ENCODE measurements at regions not wholly inside any gene's neighbourhood (a gene's known extent, or its start where the extent isn't known, plus 50 kb on each side); places are given as distances from the start of the nearest gene placed in this dataset.

DNA sequence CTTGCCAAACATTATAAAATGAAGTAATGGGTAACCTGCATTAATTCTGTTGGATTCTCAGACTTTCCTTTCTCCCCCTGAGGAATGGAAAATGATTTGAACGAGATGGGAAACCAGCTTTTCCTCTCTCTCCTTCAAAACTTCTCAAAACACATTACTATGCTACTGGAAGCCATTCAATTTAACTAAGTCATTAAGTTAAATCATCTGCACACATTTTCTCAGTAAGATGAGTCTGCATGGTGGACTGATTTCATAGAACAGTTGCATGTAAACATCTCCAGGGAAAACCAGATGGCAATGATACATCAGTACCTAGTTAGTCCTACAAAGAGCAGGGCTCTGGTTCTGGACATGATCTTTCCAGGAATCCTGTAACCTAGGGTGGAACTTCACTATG is 59.9 kb downstream of the BMP4 start:
- Mint-ChIP-seq H3K9me3 (no peaks in the 10 kb centered on the region), H3K4me3 (no peak overlapping the region), H3K27me3 (peaks cover 2% of the 10 kb centered on the region), H3K36me3 (ENCODE audit: low read depth) (no peaks in the 10 kb centered on the region), H3K4me1 (peaks cover 13% of the 10 kb centered on the region), H3K27ac (no peak overlapping the region)
- no peak for DNase-seq
- CTCF ChIA-PET = no interaction called here
- POLR2A ChIA-PET = no interaction called here

DNA sequence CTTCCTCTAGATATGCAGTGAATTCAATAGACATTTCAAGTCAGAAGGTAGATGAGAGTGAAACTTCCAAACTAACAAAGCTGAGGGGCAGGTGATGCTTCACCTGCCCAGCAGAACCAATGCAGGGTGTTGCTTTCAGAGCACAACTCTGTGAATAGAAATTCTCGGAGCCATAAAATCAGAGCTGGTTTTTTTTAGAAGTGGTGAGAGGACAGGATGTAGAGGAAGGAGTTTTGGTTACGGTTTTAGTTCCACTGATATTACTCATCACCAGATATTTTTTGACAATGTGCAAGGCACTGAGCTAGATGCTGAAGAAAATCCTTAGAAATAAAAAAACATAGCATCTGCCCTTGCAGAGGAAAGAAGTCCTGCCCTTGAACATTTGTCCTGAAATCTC is 62.2 kb downstream of the BMP4 start:
- POLR2A ChIA-PET = no interaction called here

DNA sequence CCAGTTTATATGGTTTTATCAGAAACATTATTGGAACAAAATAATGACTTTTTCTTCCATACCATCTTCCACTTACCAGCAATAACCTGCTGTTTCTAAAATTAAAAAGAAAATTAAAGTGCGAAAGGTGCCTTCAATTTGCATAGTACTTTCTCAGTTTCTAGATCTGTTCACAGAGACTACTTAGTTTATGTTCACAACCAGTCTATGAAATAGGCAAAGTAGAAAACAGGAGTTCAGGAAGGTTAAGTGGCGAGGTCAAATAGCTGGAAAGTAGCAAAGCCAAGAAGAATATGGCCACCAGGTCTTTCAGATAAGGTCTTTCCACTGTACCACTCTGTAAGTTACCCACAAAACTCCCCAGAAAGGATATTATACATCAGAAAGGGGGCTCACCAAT is 63.3 kb downstream of the BMP4 start:
- Mint-ChIP-seq H3K27me3 (peaks cover 5% of the 10 kb centered on the region), H3K9me3 (no peaks in the 10 kb centered on the region), H3K27ac (no peak overlapping the region), H3K36me3 (ENCODE audit: low read depth) (no peaks in the 10 kb centered on the region), H3K4me3 (no peak overlapping the region), H3K4me1 (peaks cover 13% of the 10 kb centered on the region)
- no peak for DNase-seq
- CTCF ChIA-PET = no interaction called here
- POLR2A ChIA-PET = no interaction called here

More for the DNA sequence above, 62.2 kb downstream of the BMP4 start:
- H3K9me3 Mint-ChIP-seq = no peaks in the 10 kb centered on the region
- CTCF ChIA-PET = no interaction called here
- H3K4me1 Mint-ChIP-seq = peaks cover 13% of the 10 kb centered on the region
- DNase-seq = no peak
- H3K36me3 Mint-ChIP-seq (ENCODE audit: low read depth) = no peaks in the 10 kb centered on the region
- H3K4me3 Mint-ChIP-seq = no peak overlapping the region
- H3K27me3 Mint-ChIP-seq = peaks cover 7% of the 10 kb centered on the region
- no peak overlapping the region for H3K27ac Mint-ChIP-seq

DNA sequence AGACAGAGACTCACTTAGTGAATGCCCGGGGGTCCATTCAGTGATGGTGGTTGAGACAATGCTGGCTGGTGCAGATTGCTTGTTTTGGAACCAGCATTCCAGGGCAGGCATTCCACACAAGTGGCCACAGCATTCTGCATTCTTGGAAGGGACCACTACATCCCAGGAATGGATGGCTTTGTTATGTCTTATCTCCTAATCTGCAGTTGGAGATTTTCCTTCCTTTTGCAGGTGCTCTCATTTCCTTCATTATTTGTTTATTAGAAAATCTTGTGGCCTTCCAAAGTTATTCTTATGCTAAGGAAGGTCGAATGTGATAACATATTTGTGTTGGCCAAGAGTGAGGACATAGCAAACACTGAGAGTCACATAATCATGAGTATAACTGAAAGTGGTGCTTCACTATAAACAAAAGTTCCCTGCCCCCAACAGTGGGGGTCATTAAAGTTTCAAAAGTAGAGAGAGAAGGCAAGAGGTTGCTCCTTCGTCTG is 66.0 kb downstream of the BMP4 start:
- POLR2A ChIA-PET = no interaction called here
- no peaks in the 10 kb centered on the region for H3K9me3 Mint-ChIP-seq
- no peak overlapping the region for H3K27ac Mint-ChIP-seq
- CTCF ChIA-PET = no interaction called here
- peaks cover 9% of the 10 kb centered on the region for H3K4me1 Mint-ChIP-seq
- no peak for DNase-seq
- peaks cover 5% of the 10 kb centered on the region for H3K27me3 Mint-ChIP-seq
- H3K36me3 Mint-ChIP-seq (ENCODE audit: low read depth) = no peaks in the 10 kb centered on the region
- H3K4me3 Mint-ChIP-seq = no peak overlapping the region

DNA sequence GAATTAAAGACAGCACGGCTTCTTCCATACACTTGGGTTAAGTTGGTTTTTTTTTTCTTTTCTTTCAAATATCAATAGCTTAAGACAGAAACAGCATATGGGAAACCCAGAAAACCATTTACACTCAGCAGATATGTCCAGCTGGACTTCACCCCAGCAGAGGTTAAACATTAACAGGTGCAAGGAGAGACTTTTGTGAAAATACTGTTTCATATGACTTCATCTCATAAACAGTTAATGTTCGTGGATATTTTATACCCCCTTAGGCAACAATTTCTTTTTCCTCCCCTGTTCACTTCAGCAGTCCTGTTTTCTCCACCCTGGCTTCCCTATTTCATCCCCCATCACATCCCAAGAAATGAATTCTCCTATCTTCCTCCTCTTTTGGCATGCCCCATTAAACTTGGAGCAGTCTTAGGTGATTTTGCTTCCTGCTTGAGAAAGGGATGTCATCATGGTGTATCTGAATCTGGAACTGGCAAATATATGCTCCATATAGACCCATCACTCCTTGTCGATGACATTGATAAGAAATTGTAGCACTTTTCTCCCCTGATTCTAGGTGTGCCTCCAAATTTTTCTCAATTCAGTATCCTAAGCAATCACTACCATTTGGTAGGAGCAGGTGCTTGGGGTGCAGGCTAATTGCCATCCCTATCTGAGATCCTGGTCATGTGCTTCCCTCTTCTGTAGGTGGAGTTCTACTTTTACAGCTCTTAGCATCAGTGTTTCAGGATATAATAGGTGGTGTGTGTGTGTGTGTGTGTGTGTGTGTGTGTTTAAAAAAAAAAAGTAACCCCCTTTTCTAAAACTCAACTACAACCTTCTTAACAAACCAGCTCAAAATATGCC is 67.9 kb downstream of the BMP4 start:
- DNase-seq = no peak
- H3K27ac Mint-ChIP-seq = no peak overlapping the region
- peaks cover 5% of the 10 kb centered on the region for H3K27me3 Mint-ChIP-seq
- peaks cover under 1% of the 10 kb centered on the region for H3K4me1 Mint-ChIP-seq
- H3K36me3 Mint-ChIP-seq (ENCODE audit: low read depth) = no peaks in the 10 kb centered on the region
- H3K9me3 Mint-ChIP-seq = no peaks in the 10 kb centered on the region
- POLR2A ChIA-PET = no interaction called here
- H3K4me3 Mint-ChIP-seq = no peak overlapping the region
- CTCF ChIA-PET = no interaction called here

DNA sequence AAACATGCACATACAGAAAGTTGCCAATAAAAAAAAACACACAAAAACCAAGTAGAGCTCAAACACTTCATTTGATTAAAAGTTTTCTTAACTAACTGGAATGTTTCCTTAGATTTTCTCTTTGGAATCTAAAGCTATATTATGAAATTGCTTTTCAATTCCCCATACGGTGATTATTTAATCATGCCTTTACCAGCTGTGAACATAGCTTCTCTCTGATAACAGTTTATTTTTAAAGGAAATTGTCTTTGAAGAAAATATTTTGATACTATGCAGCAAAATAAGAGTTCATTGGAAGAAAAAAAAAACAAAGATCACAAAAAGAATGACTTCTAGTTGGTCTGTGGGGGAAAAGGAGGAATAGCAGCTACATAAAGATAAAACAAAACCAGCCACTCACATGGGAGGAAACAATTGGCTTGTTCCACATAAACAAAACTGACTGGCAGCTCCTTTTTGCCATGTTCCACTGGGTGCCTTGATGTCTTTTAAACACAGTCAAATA is 71.4 kb downstream of the BMP4 start:
- H3K9me3 Mint-ChIP-seq = no peaks in the 10 kb centered on the region
- no peak for DNase-seq
- H3K36me3 Mint-ChIP-seq (ENCODE audit: low read depth) = no peaks in the 10 kb centered on the region
- no peak overlapping the region for H3K4me3 Mint-ChIP-seq
- H3K27ac Mint-ChIP-seq = no peak overlapping the region
- no peaks in the 10 kb centered on the region for H3K27me3 Mint-ChIP-seq
- ChIA-PET POLR2A (no interaction called here), CTCF (no interaction called here)
- H3K4me1 Mint-ChIP-seq = no peaks in the 10 kb centered on the region

DNA sequence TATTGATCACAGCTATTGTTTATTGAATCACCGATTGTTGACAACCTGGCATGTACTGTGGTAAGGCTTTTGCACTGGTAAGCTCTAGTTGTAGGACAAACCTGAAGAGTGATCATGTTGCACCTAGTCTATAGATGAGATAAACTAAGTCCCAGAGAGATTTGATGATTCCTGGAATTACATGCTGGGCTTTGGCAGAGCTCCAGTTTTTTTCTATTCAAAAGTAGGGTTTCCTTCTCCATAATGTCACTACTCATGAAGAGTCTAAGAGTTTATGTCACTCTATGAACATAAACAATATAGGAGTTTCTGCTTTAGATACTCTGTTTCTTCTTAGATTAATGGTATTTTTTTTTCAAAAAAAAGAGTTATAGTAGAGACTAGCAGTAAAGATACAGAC is 72.0 kb downstream of the BMP4 start:
- ChIA-PET CTCF (no interaction called here), POLR2A (no interaction called here)
- no peaks in the 10 kb centered on the region for H3K27me3 Mint-ChIP-seq
- no peak overlapping the region for H3K27ac Mint-ChIP-seq
- no peaks in the 10 kb centered on the region for H3K9me3 Mint-ChIP-seq
- no peaks in the 10 kb centered on the region for H3K4me1 Mint-ChIP-seq
- H3K36me3 Mint-ChIP-seq (ENCODE audit: low read depth) = no peaks in the 10 kb centered on the region
- no peak overlapping the region for H3K4me3 Mint-ChIP-seq
- DNase-seq = no peak

DNA sequence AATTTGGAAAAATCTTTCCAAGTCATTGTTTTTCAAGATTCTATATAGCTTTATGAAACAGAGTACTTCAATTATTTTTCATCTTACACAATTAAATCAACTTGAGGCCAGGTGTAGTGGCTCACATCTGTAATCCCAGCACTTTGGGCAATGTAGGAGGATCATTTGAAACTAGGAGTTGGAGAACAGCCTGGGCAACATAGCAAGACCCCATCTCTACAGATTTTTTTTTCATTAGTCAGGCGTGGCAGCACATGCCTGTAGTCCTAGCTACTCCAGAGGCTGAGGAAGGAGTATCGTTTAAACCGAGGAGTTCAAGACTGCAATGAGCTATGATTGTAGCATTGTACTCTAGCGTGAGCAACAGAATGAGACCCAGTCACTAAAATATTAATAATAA is 72.9 kb downstream of the BMP4 start:
- POLR2A ChIA-PET = no interaction called here
- Mint-ChIP-seq H3K27me3 (no peaks in the 10 kb centered on the region), H3K36me3 (ENCODE audit: low read depth) (no peaks in the 10 kb centered on the region), H3K4me3 (no peak overlapping the region), H3K27ac (no peak overlapping the region), H3K4me1 (no peaks in the 10 kb centered on the region), H3K9me3 (peaks cover 3% of the 10 kb centered on the region)
- CTCF ChIA-PET = no interaction called here
- no peak for DNase-seq

DNA sequence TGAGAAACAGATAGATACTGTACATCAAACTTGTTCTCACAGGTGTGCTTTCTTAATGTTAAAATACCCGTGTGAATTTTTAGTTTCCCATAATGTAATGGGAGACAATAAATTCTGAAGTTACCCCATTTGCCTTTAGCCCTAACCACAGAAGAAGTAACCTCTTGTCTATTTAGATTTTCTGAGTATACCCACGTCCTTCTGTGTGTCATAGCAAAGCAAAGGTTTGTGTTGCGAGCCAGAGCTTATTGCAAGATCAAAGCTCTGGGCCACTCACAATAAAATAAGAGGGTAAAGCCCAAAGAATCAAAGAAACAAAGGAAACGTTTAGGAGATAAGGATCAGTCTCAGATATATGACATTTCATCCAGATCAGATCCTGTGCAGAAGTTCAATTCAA is 73.9 kb downstream of the BMP4 start:
- Mint-ChIP-seq H3K4me1 (no peaks in the 10 kb centered on the region), H3K4me3 (no peak overlapping the region), H3K27ac (no peak overlapping the region), H3K36me3 (ENCODE audit: low read depth) (no peaks in the 10 kb centered on the region), H3K27me3 (no peaks in the 10 kb centered on the region), H3K9me3 (peaks cover 3% of the 10 kb centered on the region)
- CTCF ChIA-PET = no interaction called here
- POLR2A ChIA-PET = no interaction called here
- DNase-seq = no peak

DNA sequence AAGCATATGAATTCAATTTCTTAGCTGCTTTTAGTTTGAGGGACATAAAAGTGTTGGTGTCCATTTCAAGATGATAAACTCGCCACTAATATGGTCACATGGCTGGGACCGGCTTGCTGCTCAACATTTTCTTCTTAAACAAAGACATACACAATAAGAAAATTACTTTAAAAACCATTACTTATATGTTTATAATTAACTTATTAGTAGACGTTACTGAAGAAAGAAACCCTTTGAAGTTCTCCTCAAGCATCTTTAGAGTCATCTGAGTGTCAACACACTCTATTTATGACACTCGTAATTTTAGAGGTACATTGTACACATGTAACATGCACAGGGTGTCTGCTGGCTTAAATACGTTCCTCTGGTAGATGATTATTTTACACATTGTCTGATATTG is 74.7 kb downstream of the BMP4 start:
- no peaks in the 10 kb centered on the region for H3K27me3 Mint-ChIP-seq
- no peak for DNase-seq
- ChIA-PET CTCF (no interaction called here), POLR2A (no interaction called here)
- H3K4me3 Mint-ChIP-seq = no peak overlapping the region
- H3K4me1 Mint-ChIP-seq = no peaks in the 10 kb centered on the region
- H3K9me3 Mint-ChIP-seq = peaks cover 3% of the 10 kb centered on the region
- no peak overlapping the region for H3K27ac Mint-ChIP-seq
- H3K36me3 Mint-ChIP-seq (ENCODE audit: low read depth) = no peaks in the 10 kb centered on the region

DNA sequence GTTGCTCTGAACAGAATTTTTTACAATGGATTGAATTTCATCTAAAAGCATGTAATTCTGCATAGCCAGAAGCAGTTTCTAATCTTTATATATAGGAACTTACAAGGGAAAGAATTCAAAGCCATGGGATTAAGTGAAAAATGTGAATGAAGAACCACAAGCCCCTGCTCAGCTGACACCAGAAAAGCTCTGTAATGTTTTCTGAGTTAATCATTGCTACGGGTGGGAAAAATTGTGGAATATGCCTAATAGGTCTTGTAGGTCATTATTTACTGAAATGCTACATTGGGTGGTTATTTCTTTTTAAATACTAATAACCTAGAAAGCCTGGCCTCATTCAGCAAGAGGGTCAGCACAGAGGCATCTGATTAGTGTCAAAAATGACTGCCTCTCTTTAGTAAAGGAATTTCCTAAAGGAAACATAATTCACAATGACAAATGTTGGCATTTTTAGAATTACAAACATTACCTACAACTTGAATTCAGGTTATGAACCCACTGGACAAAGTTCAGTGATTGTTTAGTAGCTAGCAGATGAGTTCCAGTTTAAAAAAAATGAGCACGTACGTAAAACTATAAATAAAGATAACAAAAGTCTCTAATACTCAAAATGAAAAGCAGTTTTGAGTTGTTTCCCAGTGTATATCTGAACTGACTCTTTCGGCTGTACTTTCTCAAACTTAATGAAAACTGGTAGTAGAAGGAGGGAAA is 75.3 kb downstream of the BMP4 start:
- Mint-ChIP-seq H3K27me3 (no peaks in the 10 kb centered on the region), H3K27ac (no peak overlapping the region), H3K4me1 (no peaks in the 10 kb centered on the region), H3K36me3 (ENCODE audit: low read depth) (no peaks in the 10 kb centered on the region), H3K9me3 (peaks cover 3% of the 10 kb centered on the region), H3K4me3 (no peak overlapping the region)
- DNase-seq = no peak
- POLR2A ChIA-PET = no interaction called here
- CTCF ChIA-PET = no interaction called here

DNA sequence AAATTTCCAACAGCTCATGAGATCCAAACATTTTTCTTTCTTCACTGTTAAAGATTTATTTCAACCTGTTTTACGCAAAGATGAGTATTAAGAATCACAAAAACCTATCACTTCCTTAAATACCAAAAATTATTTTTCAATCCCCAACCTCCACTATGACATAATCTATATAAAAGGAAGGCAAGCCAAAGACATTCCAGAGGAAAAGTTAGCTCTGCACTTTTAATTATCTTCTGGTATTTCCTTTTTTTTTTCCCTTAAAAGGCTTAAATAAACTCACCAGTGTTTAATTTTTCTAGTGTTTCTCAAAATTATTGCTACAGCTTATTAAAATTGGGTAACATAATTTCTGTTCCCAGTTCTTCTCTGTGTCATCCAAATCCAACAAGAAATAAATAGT is 75.9 kb downstream of the BMP4 start:
- H3K9me3 Mint-ChIP-seq = peaks cover 3% of the 10 kb centered on the region
- DNase-seq = no peak
- no peak overlapping the region for H3K4me3 Mint-ChIP-seq
- no peaks in the 10 kb centered on the region for H3K4me1 Mint-ChIP-seq
- no peaks in the 10 kb centered on the region for H3K36me3 Mint-ChIP-seq (ENCODE audit: low read depth)
- no peak overlapping the region for H3K27ac Mint-ChIP-seq
- POLR2A ChIA-PET = no interaction called here
- H3K27me3 Mint-ChIP-seq = no peaks in the 10 kb centered on the region
- CTCF ChIA-PET = no interaction called here

DNA sequence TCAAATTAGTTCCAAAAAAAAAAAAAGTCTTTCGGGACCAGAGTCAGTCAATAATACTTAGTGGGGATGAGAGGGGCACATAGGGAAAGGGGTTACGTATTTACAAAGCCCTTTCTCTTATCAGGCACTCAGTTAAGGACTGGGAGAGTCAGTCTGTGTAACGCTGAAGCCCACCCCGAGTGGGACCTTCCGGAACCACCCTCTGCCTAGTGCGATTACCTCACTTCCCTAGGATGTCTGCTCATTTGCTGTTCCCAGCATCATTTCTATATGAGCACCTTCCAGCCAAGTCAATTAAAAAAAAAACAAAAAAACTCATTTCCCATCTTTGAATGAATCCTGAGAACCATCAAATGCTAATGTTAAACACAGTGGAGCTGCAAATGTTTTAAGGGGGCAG is 76.9 kb downstream of the BMP4 start:
- Mint-ChIP-seq H3K27me3 (no peaks in the 10 kb centered on the region), H3K4me1 (no peaks in the 10 kb centered on the region), H3K4me3 (no peak overlapping the region), H3K36me3 (ENCODE audit: low read depth) (no peaks in the 10 kb centered on the region), H3K9me3 (peaks cover 3% of the 10 kb centered on the region), H3K27ac (no peak overlapping the region)
- no peak for DNase-seq
- ChIA-PET CTCF (no interaction called here), POLR2A (no interaction called here)
